ENCODE measurements at regions not wholly inside any gene's neighbourhood (a gene's known extent, or its start where the extent isn't known, plus 50 kb on each side); places are given as distances from the start of the nearest gene placed in this dataset.

DNA sequence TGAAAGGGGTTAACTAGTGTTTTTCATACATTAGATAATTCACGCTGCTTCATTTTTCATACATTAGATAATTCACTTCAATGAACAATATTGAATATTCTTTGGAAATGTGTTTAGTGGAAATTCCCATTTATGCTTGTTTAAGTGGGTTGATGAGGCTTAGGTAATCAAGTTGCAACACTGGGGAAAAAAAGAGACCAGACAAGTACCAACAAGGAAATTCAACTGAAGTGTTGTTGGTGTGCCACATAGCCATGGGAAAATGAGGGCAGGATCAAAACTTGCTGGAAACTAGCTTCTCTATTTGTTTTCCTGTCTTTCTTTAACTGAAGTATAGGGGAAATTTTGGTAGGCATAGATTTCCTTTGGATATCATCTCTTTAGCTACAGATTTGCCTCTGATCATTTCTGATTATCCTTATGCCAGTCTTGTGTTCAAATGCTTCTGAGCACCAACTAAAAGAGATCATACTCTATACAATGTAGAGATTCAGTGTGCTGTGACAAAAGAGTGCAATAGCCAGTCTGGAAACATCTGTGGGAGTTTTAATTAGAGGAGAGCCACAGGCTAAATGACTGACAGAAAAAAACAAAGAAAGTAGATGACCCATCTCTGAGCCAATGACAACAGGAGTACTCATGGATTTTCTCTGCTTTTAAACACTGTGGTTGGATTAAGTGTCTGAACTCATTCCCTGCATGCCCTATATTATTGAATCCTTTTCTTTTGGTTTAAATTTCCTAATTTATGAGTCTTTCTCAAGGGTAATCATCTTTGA is 67.6 kb upstream of the CTSC start:
- TF ChIP-seq TCF7L2 (IDR thresholded peaks at IDR 0.05; ENCODE audit: low read depth, low read length) (no peak), POLR2AphosphoS5 (IDR thresholded peaks at IDR 0.05; ENCODE audit: low read depth, low read length) (no peak)
- TF ChIP-seq, protein P1, sequence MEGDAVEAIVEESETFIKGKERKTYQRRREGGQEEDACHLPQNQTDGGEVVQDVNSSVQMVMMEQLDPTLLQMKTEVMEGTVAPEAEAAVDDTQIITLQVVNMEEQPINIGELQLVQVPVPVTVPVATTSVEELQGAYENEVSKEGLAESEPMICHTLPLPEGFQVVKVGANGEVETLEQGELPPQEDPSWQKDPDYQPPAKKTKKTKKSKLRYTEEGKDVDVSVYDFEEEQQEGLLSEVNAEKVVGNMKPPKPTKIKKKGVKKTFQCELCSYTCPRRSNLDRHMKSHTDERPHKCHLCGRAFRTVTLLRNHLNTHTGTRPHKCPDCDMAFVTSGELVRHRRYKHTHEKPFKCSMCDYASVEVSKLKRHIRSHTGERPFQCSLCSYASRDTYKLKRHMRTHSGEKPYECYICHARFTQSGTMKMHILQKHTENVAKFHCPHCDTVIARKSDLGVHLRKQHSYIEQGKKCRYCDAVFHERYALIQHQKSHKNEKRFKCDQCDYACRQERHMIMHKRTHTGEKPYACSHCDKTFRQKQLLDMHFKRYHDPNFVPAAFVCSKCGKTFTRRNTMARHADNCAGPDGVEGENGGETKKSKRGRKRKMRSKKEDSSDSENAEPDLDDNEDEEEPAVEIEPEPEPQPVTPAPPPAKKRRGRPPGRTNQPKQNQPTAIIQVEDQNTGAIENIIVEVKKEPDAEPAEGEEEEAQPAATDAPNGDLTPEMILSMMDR (IDR thresholded peaks at IDR 0.05): no peak

Data from Panc1 (cell line).